HG03064 (cell line): ENCODE measurements at regions not wholly inside any gene's neighbourhood (a gene's known extent, or its start where the extent isn't known, plus 50 kb on each side); places are given as distances from the start of the nearest gene placed in this dataset.
"Not testable (repeated sequence)": the region's sequence is repeated elsewhere in the genome, so short reads cannot be mapped to it uniquely, and the experiment has no call there.

Experiments
- ATAC-seq: cut with Tn5 transposase; IDR thresholded peaks from one replicate; pipeline ENCODE4 v1.9.1; 2021; ENCODE audit warnings: low read depth; ENCODE audit not compliant: unreplicated experiment

DNA sequence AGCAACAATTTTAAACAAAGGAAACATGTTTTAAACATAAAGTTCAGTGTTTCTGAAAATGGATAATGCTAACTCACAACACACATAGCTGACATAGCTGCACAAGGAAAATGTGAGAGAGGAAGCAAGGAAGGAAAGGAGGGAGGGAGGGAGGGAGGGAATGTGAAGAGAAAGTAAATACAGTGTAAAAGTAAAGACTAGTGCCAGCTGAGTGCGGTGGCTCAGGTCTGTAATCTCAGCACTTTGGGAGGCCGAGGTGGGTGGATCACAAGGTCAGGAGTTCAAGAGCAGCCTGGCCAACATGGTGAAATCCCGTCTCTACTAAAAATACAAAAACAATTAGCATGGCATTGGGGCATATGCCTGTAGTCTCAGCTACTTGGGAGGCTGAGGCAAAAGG lies 373.7 kb upstream of the CXADR start:
- ATAC-seq: not testable (repeated sequence)

- ATAC-seq: no peak
Observed at GRCh38 chr21:17139696-17140095, 373.1 kb upstream of the CXADR start.

GRCh38 chr21:17146426-17146825 lies 366.4 kb upstream of the CXADR start:
- no peak for ATAC-seq

DNA sequence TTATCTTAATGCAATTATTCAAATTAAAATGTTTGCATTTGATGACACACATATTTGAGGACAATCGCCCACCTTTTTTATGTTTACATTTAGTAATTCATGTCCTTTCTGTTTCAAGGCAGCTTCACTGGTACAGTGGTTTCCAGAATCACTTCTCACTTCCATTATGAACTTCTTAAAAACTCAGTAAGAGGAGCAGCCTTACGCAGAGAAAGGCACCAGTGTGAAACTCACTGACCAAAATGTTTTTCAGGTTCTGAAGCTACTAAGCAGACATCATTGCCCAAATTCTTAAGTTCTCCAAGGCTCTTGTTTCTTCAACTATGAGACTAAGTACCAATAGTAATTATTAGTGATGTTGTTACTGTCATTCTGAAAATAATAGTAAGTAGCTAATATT lies 353.1 kb upstream of the CXADR start:
- no peak for ATAC-seq

DNA sequence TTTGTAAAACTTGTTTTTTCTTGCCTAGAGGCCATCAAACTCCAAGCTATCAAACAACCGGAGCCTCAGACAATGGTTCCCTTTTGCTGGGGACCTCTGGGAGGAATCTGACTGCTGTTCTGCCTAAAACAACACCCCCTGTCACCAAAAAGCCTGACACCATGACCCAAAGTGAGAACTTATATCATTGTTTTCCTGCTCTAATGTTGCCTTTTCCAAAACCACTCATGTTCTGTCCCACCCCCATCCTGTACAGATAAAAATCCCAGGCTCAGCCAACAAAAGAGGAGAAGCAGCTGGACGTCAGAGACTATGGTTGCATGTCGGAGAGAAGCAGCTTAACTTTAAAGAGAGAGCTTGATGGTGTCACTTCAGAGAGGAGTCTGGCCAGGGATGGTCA lies 327.2 kb upstream of the CXADR start:
- ATAC-seq: no peak

DNA sequence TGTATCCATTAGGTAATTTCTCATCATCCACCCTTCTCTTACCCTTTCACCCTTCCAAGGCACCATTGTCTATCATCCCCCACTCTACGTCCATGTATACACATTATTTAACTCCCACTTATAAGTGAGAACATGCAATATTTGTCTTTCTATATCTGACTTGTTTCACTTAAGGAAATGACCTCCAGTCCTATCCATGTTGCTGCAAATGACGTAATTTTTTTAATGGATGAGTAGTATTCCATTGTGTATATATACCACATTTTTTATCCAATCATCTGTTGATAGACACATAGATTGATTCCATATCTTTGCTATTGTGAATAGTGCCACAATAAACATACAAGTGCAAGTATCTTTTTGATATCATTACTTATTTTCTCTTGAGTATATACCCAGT lies 322.9 kb upstream of the CXADR start:
- no peak for ATAC-seq

DNA sequence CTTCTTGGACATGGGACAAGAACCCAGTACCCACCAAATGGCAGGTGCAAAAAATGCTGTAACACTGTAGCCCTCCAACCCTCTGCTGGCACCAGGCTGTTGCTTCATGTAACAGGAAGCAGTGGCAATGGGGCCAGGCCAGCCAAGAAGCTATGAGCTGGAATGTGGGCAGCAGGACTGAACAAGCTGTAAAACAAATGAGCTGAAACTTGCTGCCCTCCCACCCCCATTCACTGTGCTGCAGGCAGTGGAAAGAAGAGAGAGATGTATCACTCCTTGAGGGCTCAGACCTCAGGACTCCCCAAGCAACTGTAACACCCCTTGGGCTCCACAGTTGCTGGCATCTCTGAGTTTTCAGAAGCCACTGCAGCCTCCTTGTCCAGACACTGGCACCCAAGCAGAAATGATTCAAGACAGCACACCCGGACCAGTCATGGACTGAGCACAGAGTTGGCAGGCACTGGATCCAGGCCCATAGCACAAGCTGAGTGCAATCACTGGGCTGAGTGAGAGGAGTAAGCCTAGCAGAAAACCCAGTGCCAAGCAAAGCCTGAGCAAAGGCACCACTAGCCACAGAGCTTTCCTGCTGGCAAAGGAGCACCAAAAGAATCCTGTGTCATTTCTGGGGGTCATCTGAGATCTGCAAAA lies 321.4 kb upstream of the CXADR start:
- ATAC-seq: no peak

DNA sequence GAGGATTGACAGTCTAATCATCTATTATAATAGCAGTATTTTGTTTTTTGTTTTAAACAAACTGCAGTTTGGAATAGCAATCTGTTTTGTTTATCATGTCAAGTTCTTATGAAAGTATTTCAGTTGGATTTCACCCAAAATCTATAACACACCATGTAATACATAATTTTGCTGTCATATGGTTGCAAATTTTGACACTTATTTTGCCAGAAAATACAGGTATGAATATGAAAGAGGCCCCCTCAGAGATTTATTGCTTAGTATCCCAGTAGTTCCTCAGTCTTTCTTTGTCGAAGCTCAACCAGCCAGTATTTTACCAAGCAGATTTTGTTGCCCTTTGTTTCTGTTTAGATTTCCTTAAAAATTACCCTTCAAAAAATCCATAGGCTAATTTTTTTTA lies 317.5 kb upstream of the CXADR start:
- ATAC-seq: no peak

DNA sequence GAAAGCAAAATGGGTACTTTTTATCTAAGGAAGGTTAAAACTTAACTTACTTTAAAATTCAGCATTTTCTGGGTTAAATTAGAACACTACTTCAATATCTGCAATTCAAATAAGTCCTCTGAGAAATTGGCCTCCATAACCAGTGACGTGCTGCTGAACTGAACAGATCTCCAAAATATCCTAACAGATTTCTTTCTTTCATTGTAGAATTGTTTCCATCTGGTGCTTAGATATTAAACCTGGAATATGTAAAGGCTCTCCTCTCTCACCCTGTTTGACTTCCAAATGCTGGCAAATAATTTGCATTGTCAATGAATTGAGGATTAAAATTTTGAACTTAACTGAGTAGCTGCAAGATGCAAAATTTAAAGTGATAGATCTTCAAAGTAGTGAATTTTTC lies 316.9 kb upstream of the CXADR start:
- no peak for ATAC-seq

DNA sequence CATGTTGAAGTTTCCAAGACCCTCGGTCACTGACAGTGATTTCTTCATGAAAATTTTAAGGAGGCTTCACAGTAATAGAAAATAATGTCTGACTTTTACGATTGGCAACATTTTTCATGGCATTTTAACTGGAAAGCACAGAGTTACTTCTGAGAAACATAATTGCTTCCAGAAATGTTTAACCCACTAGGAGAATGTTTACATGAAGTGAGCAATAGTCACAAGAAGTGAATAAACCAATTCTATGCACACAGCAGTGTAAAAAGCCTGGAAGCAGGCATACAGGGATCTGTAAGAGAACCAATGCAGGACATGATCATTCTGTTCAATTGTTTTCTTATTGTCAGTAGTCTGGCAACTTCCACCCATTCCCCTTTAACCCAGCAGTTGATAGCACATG lies 316.2 kb upstream of the CXADR start:
- ATAC-seq: no peak

- ATAC-seq: no peak
Observed at GRCh38 chr21:17197996-17198395, 314.8 kb upstream of the CXADR start.

GRCh38 chr21:17200250-17200649 lies 312.6 kb upstream of the CXADR start:
- no peak for ATAC-seq

- no peak for ATAC-seq
Observed at GRCh38 chr21:17201741-17202260, 311.0 kb upstream of the CXADR start.

GRCh38 chr21:17214801-17215200 lies 298.0 kb upstream of the CXADR start:
- ATAC-seq: no peak

- ATAC-seq: not testable (repeated sequence)
Observed at GRCh38 chr21:17219050-17219449, 293.8 kb upstream of the CXADR start.

DNA sequence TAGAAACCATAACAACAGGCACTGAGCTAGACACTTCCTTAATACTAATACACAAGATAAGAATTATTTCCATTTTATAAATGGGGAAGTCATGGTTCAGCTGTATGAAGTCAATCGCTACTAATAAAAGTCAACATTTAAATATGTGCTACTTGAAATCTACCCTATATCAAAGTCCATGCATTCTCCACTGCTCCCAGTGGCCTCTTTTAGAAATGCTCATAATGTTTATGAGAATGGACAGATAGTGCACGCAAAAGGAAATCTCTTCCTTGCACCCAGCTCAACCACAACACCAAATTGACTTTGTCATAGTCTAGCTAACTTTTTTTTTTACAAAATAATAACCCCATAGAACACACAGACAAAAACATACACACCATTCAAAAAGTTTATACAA lies 281.7 kb upstream of the CXADR start:
- ATAC-seq: no peak

GRCh38 chr21:17231771-17232170 lies 281.1 kb upstream of the CXADR start:
- ATAC-seq: no peak

- no peak for ATAC-seq
Observed at GRCh38 chr21:17238468-17238867, 274.4 kb upstream of the CXADR start.

DNA sequence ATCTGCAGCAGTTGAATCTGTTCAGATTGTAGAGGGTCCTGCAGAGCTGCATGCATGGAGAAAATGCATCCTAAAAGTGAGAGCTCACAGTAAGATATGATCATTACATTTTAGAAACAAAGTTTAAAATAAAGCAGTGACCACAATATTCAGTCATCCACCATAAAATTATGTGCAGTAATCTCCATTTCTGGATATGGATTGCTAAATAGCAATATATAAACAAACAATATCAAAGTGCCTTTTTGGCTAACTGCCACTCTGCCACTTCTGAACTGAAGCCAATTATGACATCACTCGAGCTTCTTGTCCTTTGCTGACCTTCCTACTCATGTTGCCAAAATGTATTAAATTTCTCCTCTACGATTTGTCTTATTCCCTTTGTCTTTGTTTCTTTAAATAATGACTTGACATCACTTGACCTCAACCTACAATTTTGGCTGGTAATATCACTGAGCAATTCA lies 262.0 kb upstream of the CXADR start:
- ATAC-seq: no peak

GRCh38 chr21:17257784-17258183 lies 255.1 kb upstream of the CXADR start:
- no peak for ATAC-seq

GRCh38 chr21:17264182-17264581 lies 248.7 kb upstream of the CXADR start:
- no peak for ATAC-seq

- ATAC-seq: no peak
Observed at GRCh38 chr21:17269760-17270159, 243.1 kb upstream of the CXADR start.

- ATAC-seq: no peak
Observed at GRCh38 chr21:17270229-17270628, 242.6 kb upstream of the CXADR start.
